Endothelial cell of umbilical vein (primary cell): ENCODE measurements at regions not wholly inside any gene's neighbourhood (a gene's known extent, or its start where the extent isn't known, plus 50 kb on each side); places are given as distances from the start of the nearest gene placed in this dataset.

ENCODE experiments used
- MYC ChIP-seq: IDR thresholded peaks from one replicate; pipeline ENCODE4 v1.6.1; 2011; ENCODE audit warnings: mild to moderate bottlenecking, low read depth, low read length
- POLR2A ChIP-seq: IDR thresholded peaks from 2 replicates; pipeline ENCODE4 v1.6.1; 2012; ENCODE audit warnings: low read depth, mild to moderate bottlenecking, control low read depth, low read length

GRCh38 chr9:90385146-90385545 lies 257.5 kb downstream of the DIRAS2 start:
- TF ChIP-seq POLR2A (no peak), MYC (no peak)
